ENCODE measurements at regions not wholly inside any gene's neighbourhood (a gene's known extent, or its start where the extent isn't known, plus 50 kb on each side); places are given as distances from the start of the nearest gene placed in this dataset.

DNA sequence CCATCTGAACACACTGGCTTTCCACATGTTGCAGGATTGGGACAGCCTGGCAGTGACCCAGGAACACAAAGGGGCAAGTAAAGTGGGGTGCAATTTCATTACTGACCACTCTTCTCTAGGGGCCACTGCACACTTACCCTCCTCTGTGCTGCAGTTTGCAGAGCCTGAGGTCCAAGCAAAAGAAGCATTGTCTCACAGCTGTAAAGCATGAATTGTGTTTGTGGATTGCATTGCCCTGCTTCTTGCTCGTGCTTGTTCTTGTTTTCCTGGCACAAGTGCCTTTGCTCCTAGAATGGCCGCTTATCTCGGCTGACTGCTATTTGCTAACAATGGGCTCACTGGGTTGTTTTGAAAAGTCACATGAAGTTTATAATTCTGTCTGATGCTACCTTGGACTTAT, 209.1 kb upstream of the JADE1 start:
- DNase-seq (ENCODE audit: low spot score), result no peak
- no peak for TF ChIP-seq CTCF (IDR thresholded peaks at IDR 0.05; ENCODE audit: extremely low read depth, missing control alignments)

DNA sequence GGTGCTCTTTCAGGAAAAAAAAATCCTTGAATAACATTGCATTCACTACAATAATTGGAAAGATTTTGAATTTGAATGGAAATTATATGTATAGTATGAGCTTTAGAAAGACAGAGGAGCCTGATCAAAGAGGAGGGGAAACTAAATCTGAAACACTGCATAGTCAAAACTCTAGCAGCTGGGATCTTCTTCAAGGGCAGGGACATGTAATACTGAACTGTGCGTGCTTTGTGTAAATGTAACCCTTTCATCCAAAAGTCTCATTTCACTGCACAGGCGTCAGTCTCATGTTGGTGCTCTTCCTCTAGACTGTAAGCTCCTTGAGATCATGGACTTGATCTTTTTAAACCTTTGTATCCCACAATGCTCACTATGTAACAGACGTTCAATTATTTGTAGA, 212.0 kb upstream of the JADE1 start:
- TF ChIP-seq CTCF (IDR thresholded peaks at IDR 0.05; ENCODE audit: extremely low read depth, missing control alignments), result no peak
- no peak for DNase-seq (ENCODE audit: low spot score)

- TF ChIP-seq CTCF (IDR thresholded peaks at IDR 0.05; ENCODE audit: extremely low read depth, missing control alignments), result no peak
Measured at GRCh38 chr4:128596853-128597252, 212.6 kb upstream of the JADE1 start.

GRCh38 chr4:128596115-128596514, 213.4 kb upstream of the JADE1 start:
- no peak for TF ChIP-seq CTCF (IDR thresholded peaks at IDR 0.05; ENCODE audit: extremely low read depth, missing control alignments)
- no peak for DNase-seq (ENCODE audit: low spot score)

More at GRCh38 chr4:128596853-128597252, 212.6 kb upstream of the JADE1 start:
- DNase-seq (ENCODE audit: low spot score), result no peak

DNA sequence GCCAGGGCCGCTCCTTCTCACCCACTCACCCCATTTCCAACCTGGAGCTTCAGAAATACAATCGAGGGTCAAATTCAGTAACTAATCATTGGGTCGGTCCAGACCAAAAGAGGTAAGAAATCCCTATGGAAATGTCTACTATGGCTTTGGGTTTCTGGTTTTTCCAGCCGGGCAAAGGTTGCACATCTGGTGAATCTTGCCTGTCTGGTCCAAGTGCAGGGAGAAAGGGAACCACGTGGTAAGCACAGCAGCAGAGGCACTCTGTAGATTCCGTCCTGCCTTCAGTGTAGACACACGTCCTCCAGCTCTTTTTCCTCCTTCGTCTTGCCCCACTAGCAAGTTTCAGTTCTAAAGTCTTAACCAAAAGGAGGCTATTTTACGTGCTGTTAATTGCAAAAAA, 218.0 kb upstream of the JADE1 start:
- no peak for DNase-seq (ENCODE audit: low spot score)
- no peak for TF ChIP-seq CTCF (IDR thresholded peaks at IDR 0.05; ENCODE audit: extremely low read depth, missing control alignments)

DNA sequence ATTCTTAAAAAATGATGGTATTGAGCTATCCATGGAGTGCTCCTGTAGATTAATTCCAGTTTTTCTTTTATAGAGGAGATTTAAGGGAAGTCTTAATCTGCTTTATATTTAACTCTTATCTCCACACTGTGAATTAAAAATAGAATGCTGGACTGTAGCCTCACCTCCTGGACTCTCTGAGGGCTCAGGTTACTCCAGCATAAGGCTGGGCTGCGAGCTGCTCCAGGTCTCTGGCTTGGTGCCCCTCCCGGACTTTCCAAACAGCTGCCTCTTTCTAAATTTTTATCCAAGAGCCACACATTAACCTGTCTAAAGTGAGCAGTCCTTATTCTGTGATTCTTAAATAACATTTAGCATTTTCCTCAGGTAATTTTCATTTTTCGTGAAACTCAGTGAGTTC, 218.7 kb upstream of the JADE1 start:
- DNase-seq (ENCODE audit: low spot score), result no peak
- TF ChIP-seq CTCF (IDR thresholded peaks at IDR 0.05; ENCODE audit: extremely low read depth, missing control alignments), result no peak

DNA sequence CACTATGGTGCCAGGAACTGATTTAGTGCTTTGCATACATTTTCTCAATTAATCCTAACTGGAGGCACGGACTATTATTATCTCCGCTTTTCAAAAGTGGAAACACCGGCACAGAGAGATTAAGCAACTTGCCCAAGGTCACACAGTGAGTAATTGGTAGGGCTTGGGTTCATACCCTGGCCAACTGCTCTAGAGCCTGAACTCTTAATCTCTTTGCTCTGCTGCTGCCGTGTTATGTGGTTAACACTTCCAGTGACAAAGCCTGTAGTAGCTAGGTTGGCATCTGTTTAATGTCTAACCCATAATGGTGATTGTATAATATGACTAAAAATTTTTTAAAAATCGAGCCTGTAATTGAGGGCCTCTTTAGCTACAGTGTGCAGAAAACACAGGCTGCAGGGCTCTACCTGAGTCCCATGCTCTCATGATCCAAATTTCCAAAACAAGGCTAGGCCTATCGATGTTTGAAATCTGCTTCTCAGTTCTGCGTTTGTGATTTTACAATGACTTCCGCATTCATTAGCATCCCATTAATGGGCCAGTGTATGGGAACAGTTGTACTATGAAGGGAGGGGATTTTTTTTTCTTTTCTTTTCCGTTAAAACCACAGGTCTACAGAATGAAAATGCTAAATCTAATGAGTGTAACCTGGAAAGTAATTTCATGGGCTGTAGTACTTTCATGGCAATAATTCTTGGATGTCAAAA, 219.3 kb upstream of the JADE1 start:
- no peak for TF ChIP-seq CTCF (IDR thresholded peaks at IDR 0.05; ENCODE audit: extremely low read depth, missing control alignments)
- no peak for DNase-seq (ENCODE audit: low spot score)

All from GM20000 (cell line).